ENCODE measurements at regions not wholly inside any gene's neighbourhood (a gene's known extent, or its start where the extent isn't known, plus 50 kb on each side); places are given as distances from the start of the nearest gene placed in this dataset.

DNA sequence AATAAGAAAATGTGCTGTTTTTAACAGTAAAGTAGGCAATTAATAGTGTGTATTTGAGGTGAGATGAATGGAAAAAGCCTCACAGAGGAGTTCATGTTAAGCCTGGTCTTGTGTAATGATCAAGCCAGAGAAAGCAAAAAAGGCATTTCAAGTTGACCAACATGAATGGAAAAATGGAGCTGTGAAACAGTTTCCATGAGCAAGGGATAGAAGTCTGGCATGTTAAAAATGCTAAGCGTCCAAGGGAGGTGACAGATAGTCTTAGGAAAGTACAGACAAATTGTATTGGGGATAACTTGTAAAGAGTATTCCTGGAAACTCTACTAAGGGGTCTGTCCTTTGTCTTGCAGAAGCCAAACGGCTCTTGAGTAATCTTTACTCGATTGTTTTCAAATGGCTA is 506.8 kb upstream of the ATXN8OS start:
- FAIRE-seq = no peak
- CTCF ChIA-PET (ENCODE audit: partially characterized antibody) = interaction anchor here (1.1 kb wide), 1 partner anchor 21 kb away, joined by 4 read pairs; no protein-coding TSS in a partner anchor
- Histone ChIP-seq H3K27me3 (replicated peaks in 1 of 4; ENCODE audit: control insufficient read depth in 3 of 4, extremely low read depth in 1 of 4, insufficient read depth in 3 of 4, low read length in 3 of 4) (no peaks in the 10 kb centered on the region), H3K4me2 (ENCODE audit: insufficient read depth in 1 of 2, low read depth in 2 of 2, low read length in 2 of 2) (no peak overlapping the region), H2BK120ac (replicated peaks; ENCODE audit: low read depth, low read length) (no peak overlapping the region), H3K23ac (ENCODE audit: insufficient read length) (no peak overlapping the region), H3K4ac (replicated peaks; ENCODE audit: insufficient read length, low read depth, low read length) (no peak overlapping the region), H2BK12ac (ENCODE audit: low read depth, low read length) (no peak overlapping the region), H4K8ac (ENCODE audit: extremely low read depth, insufficient read depth, low read length) (no peak overlapping the region), H3K23me2 (ENCODE audit: low read depth, low read length) (no peaks in the 10 kb centered on the region), H3K4me3 (ENCODE audit: extremely low read depth in 1 of 4, insufficient read depth in 2 of 4, low read depth in 3 of 4, low read length in 4 of 4) (no peak overlapping the region), H3K14ac (ENCODE audit: insufficient read length) (no peak overlapping the region), H3K9me3 (ENCODE audit: insufficient read depth in 2 of 2, low read depth in 1 of 2, low read length in 1 of 2) (no peaks in the 10 kb centered on the region), H2BK5ac (ENCODE audit: low read depth, low read length) (no peak overlapping the region), H3K79me2 (ENCODE audit: control insufficient read depth in 1 of 2, insufficient read depth in 2 of 2, low read length in 2 of 2) (no peaks in the 10 kb centered on the region), H3K9ac (replicated peaks in 1 of 4; ENCODE audit: extremely low read depth in 1 of 4, low read depth in 3 of 4, low read length in 3 of 4) (no peak overlapping the region), H4K5ac (ENCODE audit: insufficient read length, low read depth, low read length) (no peak overlapping the region), H4K20me1 (replicated peaks in 1 of 2; ENCODE audit: control insufficient read depth in 1 of 2, insufficient read depth in 2 of 2, low read length in 2 of 2) (no peaks in the 10 kb centered on the region), H2BK20ac (ENCODE audit: low read length) (no peak overlapping the region), H3K79me1 (ENCODE audit: low read depth, low read length) (no peaks in the 10 kb centered on the region), H3K27ac (ENCODE audit: low read depth, low read length) (no peak overlapping the region), H3K4me1 (replicated peaks in 1 of 4; ENCODE audit: control insufficient read depth in 3 of 4, insufficient read depth in 4 of 4, low read length in 3 of 4) (no peaks in the 10 kb centered on the region), H3K18ac (ENCODE audit: extremely low read depth, low read length) (no peak overlapping the region), H3K56ac (replicated peaks; ENCODE audit: insufficient read length, low read depth, low read length) (no peak overlapping the region), H3K36me3 (ENCODE audit: control insufficient read depth in 2 of 4, insufficient read depth in 4 of 4, low read length in 3 of 4) (no peaks in the 10 kb centered on the region), H2AFZ (ENCODE audit: low read length) (peak overlapping the region; percentile 51; the same call in 1 of the 2 replicates), H4K91ac (replicated peaks; ENCODE audit: insufficient read length, low read length) (no peak overlapping the region), H2AK5ac (ENCODE audit: low read depth, low read length) (no peak overlapping the region), H2BK15ac (ENCODE audit: low read length) (no peak overlapping the region)
- no peak for TF ChIP-seq TBP (IDR thresholded peaks at IDR 0.05; ENCODE audit: low read depth, low read length)
- no peak for TF ChIP-seq JUN (IDR thresholded peaks at IDR 0.05; ENCODE audit: low read depth, low read length)
- no peak for TF ChIP-seq FOSL1 (IDR thresholded peaks at IDR 0.05; ENCODE audit: insufficient read depth, low read depth, low read length)
- no peak for TF ChIP-seq CTBP2 (IDR thresholded peaks at IDR 0.05; ENCODE audit: borderline replicate concordance, insufficient read depth, insufficient read length, low read length)
- no peak for TF ChIP-seq RNF2 (IDR thresholded peaks at IDR 0.05; ENCODE audit: borderline replicate concordance, low read depth, low read length, missing control alignments, poor library complexity, severe bottlenecking)
- no peak for TF ChIP-seq KDM1A (IDR thresholded peaks at IDR 0.05; ENCODE audit: borderline replicate concordance, low read length)
- TF ChIP-seq, protein P1, sequence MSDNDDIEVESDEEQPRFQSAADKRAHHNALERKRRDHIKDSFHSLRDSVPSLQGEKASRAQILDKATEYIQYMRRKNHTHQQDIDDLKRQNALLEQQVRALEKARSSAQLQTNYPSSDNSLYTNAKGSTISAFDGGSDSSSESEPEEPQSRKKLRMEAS (IDR thresholded peaks at IDR 0.05) = no peak
- TF ChIP-seq TCF12 (IDR thresholded peaks at IDR 0.05; ENCODE audit: low read depth, low read length) = no peak
- no peak for TF ChIP-seq SIN3A (conservative IDR thresholded peaks at IDR 0.05 in 1 of 2, IDR thresholded peaks at IDR 0.05 in 1 of 2; ENCODE audit: low read depth in 1 of 2, low read length in 2 of 2)
- no peak for TF ChIP-seq ASH2L (IDR thresholded peaks at IDR 0.05; ENCODE audit: low read length)
- no peak for TF ChIP-seq BACH1 (IDR thresholded peaks at IDR 0.05; ENCODE audit: low read length)
- no peak for TF ChIP-seq POLR2A (IDR thresholded peaks at IDR 0.05; ENCODE audit: control extremely low read depth in 1 of 2, low read depth in 2 of 2, low read length in 2 of 2)
- no peak for DNase-seq (ENCODE audit: low read depth in 1 of 2, low spot score in 2 of 2)
- POLR2A ChIA-PET (ENCODE audit: partially characterized antibody) = interaction anchor here (0.6 kb wide), 1 partner anchor 765 kb away, joined by 3 read pairs; no protein-coding TSS in a partner anchor
- WGBS, 2 experiments (ENCODE audit: extremely low coverage in 1 of 2, insufficient coverage in 1 of 2, insufficient read length in 1 of 2, insufficient replicate concordance in 2 of 2, low coverage in 1 of 2, low lambda C conversion rate in 2 of 2, missing lambda C conversion rate in 1 of 2) = 93% methylated on average over 3 of the region's 3 CpGs; no CpG with 5 or more reads in 1 of the 2 experiments

Measured in H1 (cell line).